ENCODE measurements at regions not wholly inside any gene's neighbourhood (a gene's known extent, or its start where the extent isn't known, plus 50 kb on each side); places are given as distances from the start of the nearest gene placed in this dataset.
"Not testable (repeated sequence)": the region's sequence is repeated elsewhere in the genome, so short reads cannot be mapped to it uniquely, and the experiment has no call there.

DNA sequence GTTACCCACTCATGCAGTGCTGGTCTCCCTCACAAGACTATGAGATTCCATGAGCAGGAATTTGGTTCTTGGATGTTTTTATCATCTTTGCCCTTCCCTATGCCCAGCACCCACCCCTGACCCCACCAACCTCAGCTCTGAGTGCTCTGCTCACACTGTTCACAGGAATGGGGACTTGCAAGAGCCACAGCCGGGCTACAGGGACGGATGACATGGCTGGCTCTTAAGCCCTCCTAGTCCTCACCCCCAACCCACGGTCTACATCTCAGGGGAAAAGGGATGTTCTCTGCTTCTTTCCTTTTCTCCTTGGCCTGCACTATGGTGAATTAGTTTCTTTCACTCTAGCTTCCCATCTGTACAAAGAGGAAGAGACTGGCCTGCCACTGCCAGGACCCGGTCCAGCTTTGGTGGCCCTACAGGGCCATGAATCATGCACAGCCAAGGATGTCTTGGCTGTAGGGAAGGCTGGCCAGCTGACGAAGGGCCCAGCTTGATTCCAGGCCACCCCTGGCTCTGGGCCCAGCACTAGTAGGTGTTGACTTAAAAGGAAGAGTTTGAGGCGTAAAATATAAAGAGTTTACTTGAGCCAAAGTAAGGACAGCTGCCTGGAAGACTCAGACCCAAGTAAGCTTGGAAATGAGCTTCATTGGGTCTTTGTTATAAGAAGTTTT lies 79.7 kb upstream of the MTLN start:
- DNase-seq (ENCODE audit: low read depth in 2 of 2) = not testable (repeated sequence)

DNA sequence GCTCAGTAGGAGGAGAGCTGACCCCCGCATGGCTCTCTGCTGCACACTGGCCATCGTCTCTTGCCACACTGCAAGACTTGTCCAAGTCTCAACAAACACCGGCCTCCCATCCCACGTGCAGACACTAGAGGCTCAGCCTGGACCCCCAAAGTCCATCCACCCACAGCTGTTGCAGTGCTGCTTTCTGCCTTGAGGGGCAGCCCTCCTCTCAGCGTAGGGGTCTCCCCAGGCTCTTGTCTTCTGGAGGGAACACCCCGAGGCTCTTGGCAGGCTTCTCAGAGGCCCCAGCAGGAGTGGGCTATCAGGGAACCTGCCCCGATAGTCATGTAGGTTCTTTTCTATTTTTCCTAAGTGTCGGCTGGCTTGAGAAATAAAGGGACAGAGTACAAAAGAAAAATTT lies 75.5 kb upstream of the MTLN start:
- not testable (repeated sequence) for DNase-seq (ENCODE audit: low read depth in 2 of 2)

DNA sequence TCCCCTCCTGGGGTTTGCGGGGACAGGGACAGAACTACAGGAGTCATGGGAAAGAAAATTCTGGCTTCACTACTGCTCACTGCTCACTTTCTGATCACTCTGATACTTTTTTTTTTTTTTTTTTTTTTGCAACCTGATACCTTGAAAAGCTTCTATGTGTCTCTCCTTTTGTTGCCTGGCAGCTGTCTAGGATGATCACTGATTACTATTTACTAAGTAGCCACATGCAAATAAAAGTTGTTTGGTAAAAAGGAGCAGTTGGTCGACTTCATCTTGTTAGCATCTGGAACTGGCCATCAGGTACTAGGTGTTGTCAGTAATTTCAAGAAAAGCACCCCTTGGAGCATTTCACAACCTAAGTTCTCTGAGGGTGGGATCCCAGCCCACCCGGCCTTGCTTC lies 74.9 kb upstream of the MTLN start:
- DNase-seq (ENCODE audit: low read depth in 2 of 2) = not testable (repeated sequence)

DNA sequence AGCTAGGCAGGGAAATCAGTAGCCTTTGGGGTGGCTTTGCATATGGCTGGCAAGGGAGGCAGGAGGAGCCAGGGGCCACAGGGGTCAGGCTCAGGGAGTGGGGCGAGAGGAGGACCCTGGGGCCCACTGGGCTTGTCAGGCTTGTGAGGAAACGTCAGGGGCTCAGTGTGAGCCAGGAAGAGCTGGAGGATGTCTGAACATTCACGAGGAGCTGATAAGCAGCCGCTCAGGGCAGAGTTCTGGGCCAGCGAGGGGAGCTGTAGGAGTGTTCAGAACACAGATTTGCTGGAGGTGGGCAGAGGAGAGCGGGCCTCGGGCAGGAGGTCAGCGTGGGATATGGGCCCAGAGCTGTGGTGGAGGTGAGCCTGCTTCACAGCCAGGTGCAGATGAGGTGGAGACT lies 72.7 kb upstream of the MTLN start:
- DNase-seq (ENCODE audit: low read depth in 2 of 2) = not testable (repeated sequence)

DNA sequence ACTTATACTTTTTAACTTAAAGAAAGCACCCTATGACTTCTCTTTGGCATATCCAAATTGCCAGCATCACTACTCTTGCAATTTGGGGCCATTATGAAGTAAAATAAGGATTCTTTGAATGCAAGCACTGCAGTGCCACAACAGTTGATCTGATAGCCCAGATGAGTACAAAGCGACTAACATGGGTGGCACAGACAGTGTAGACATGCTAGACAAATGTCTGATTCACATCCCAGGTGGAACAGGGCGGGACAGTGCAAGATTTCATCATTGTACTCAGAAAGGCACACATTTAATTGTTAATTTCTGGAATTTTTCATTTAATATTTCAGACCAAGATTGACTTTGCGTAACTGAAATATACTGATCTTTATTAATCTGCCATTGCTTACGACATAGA lies 68.5 kb upstream of the MTLN start:
- not testable (repeated sequence) for DNase-seq (ENCODE audit: low read depth in 2 of 2)

DNA sequence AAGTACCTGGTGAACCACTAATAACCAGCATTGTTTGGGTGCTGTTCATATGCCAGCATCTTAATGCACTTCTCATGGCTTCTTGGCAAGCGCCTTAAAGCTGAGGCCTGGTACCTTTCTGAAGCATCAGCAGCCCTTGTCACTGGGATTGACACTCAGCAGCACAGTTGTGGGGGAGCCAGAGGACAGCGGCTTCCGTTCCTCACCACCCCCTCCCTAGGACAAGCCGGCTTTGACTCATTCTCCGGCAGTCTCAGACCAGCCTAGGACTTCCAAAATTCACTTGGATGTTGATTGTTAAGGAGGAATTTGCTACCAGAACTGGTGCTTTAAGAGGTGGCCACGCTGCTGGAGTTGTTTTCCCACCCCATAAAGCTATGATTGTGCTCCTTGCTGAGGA lies 64.7 kb upstream of the MTLN start:
- not testable (repeated sequence) for DNase-seq (ENCODE audit: low read depth in 2 of 2)

DNA sequence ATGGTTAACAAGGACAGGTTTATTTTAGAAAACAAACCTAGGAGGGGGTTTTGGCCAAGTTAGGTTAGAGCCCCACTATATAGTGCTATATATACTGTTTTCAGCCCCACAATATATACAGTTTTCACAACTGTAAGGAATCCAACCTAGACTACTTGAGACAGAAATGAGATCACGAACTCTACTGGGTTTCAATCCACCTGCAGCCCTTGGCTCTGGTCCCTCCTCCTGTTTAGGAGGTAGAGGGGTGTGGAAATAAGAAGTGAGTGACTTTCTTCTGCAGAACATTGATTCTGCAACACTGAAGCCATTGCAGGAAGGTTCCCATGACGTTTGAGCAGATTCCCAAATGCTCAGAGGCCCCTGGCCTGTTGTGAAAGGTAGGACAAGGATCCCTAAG lies 63.7 kb upstream of the MTLN start:
- not testable (repeated sequence) for DNase-seq (ENCODE audit: low read depth in 2 of 2)

DNA sequence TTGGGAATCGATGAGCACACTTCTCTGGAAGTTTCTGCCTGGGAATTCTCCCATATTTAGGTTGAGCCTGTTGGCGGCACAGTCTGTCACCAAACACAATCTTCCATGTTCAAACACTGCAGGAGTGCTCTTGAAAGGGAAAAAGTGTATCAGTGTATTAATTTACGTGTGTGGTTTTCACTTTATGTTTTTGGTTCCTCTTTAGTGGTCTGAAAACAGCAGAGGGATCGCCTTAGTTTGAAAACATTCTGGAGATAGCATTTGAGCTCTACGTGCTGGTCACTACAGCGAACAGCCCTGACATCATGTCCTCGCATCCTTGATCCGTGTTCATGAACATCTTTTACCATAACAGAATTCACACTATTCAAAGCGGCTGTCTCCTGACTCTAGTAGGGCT lies 57.3 kb upstream of the MTLN start:
- DNase-seq (ENCODE audit: low read depth in 2 of 2) = not testable (repeated sequence)

DNA sequence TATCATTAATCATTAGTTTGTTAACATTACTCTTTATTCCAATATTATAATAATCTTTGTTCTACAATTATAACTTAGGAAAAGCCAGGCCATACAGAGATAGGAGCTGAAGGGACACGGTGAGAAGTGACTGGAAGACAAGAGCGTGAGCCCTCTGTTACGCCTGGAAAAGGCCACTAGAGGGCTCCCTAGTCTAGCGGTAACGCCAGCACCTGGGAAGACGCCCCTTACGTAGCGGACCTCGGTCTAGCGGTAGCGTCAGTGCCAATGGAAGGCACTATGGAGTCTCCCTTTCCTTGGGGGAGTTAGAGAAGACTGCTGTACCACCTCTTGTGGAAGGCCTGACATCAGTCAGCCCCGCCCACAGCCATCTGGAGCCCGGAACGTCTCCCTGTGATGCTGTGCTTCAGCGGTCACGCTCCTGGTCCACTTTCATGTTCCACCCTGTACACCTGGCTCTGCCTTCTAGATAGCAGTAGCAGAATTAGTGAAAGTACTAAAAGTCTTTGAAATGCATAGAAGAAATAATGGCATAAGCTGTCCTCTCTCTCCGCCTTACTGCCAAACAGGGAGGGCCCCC lies 55.6 kb upstream of the MTLN start:
- DNase-seq (ENCODE audit: low read depth in 2 of 2) = not testable (repeated sequence)

DNA sequence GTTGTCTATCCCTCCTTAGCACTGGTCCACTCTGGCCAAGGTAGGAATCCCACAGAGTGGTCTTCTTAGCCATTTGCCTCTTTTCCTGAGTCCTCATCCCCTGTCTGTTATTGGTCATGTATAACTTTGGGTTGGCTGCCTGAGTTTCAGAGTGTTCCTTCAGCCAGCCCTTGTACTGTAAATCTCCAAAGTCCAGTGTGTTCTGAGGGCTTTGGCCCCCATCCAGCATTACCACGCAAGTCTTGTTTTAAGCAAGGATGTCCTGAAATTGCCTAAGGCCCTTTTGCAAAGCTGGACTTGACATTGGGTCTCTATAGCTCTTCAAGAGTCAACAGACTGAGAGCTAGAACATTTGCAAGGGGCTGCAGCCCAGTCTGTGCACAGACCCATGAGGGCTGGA lies 52.5 kb upstream of the MTLN start:
- not testable (repeated sequence) for DNase-seq (ENCODE audit: low read depth in 2 of 2)

DNA sequence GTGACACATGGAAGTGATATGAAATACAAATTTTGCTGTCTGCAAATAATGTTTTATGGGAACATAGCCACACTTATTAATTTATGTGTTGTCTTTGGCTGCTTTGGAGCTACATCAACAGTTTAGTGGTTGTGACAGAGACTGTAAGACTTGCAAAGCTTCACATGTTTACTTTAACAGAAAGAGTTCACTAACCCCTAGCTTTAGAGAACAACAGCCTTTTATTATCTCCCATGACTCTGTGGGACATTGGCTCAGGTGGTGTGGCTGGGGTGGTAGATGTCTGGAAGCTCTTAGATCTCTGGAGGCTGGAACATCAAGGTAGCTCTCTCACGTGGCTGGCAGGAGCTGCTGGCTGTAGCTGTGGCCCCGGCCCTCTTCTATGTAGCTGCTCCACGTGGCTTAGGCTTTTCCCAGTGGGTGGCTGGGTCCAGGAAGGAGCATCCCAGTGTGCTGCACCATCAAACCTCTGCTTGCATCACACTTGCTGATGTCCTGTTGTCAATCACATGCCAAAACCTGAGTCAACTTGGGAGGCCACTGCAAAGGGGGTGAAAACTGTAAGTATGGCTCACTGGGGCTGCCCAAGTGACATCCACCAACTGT lies 51.8 kb upstream of the MTLN start:
- not testable (repeated sequence) for DNase-seq (ENCODE audit: low read depth in 2 of 2)

DNA sequence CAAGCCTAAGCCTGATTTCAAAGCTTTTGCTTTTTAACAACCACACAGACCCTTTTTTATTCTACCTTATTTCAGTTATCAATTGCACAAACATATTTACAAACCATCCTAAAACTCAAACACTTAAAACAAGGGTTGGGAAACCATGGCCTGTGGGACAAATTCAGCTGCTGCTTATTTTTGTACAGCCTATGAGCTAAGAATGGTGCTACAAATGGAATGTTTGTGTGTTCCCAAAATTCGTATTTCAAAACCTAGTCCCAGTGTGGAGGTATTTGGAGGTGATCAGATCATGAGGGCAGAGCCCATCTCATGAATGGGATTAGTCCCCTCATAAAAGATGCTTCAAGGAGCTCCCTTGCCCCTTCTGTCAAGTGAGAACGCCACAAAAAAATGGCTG lies 51.1 kb upstream of the MTLN start:
- DNase-seq (ENCODE audit: low read depth in 2 of 2) = not testable (repeated sequence)
